ENCODE measurements at regions not wholly inside any gene's neighbourhood (a gene's known extent, or its start where the extent isn't known, plus 50 kb on each side); places are given as distances from the start of the nearest gene placed in this dataset.

GRCh38 chr14:101184104-101184455 is 280.6 kb upstream of the RTL1 start:
- TF ChIP-seq POLR2A (IDR thresholded peaks at IDR 0.05; ENCODE audit: low read depth) (no peak), EP300 (IDR thresholded peaks at IDR 0.05) (no peak), CTCF (IDR thresholded peaks at IDR 0.05) (no peak), POLR2AphosphoS5 (IDR thresholded peaks at IDR 0.05) (no peak)
